SK-N-SH (cell line): ENCODE measurements at regions not wholly inside any gene's neighbourhood (a gene's known extent, or its start where the extent isn't known, plus 50 kb on each side); places are given as distances from the start of the nearest gene placed in this dataset.

Experiments used
- CTCF ChIP-seq: fragments of 200-600 bp; sonication (generic); IDR thresholded peaks from 2 replicates; pipeline ENCODE4 v1.6.1; 2017; ENCODE audit warnings: antibody characterized with exemption, mild to moderate bottlenecking, moderate library complexity
- IRF3 ChIP-seq: fragments of 150-350 bp; IDR thresholded peaks from 2 replicates; pipeline ENCODE4 v1.6.1; 2016; ENCODE audit warnings: mild to moderate bottlenecking, low read depth, low read length
- RAD21 ChIP-seq: IDR thresholded peaks from 2 replicates; pipeline ENCODE4 v1.6.1; 2012; ENCODE audit warnings: mild to moderate bottlenecking, low read length

- TF ChIP-seq RAD21 (no peak), CTCF (no peak), IRF3 (no peak)
These were observed 135.4 kb downstream of the SLITRK6 start for GRCh38 chr13:85663856-85664255.
